ENCODE measurements at regions not wholly inside any gene's neighbourhood (a gene's known extent, or its start where the extent isn't known, plus 50 kb on each side); places are given as distances from the start of the nearest gene placed in this dataset.

- TF ChIP-seq ZNF609 (CRISPR knock-in tag; IDR thresholded peaks at IDR 0.05; ENCODE audit: borderline replicate concordance) (no peak), DRAP1 (CRISPR knock-in tag; IDR thresholded peaks at IDR 0.05) (no peak), ZFP82 (CRISPR knock-in tag; IDR thresholded peaks at IDR 0.05; ENCODE audit: borderline replicate concordance) (no peak), NFE2L1 (CRISPR knock-in tag; IDR thresholded peaks at IDR 0.05; ENCODE audit: borderline replicate concordance) (no peak), SALL1 (CRISPR knock-in tag; IDR thresholded peaks at IDR 0.05) (no peak), MZF1 (CRISPR knock-in tag; IDR thresholded peaks at IDR 0.05; ENCODE audit: borderline replicate concordance) (no peak), SNAPC5 (CRISPR knock-in tag; IDR thresholded peaks at IDR 0.05; ENCODE audit: borderline replicate concordance) (no peak), PHF8 (CRISPR knock-in tag; IDR thresholded peaks at IDR 0.05) (no peak), MTF2 (CRISPR knock-in tag; IDR thresholded peaks at IDR 0.05; ENCODE audit: borderline replicate concordance) (no peak), GATAD1 (CRISPR knock-in tag; IDR thresholded peaks at IDR 0.05) (no peak), DBP (CRISPR knock-in tag; IDR thresholded peaks at IDR 0.05; ENCODE audit: not compliant biosample characterization) (no peak)
Measured at GRCh38 chr13:58043971-58044370, 412.4 kb downstream of the PCDH17 start (continued).

Data from HepG2 (cell line).